T-helper 9 cell (primary cell): ENCODE measurements at regions not wholly inside any gene's neighbourhood (a gene's known extent, or its start where the extent isn't known, plus 50 kb on each side); places are given as distances from the start of the nearest gene placed in this dataset.

Experiments
- DNase-seq: peaks from one replicate; pipeline ENCODE4 v3.0.0-alpha.2; 2020

DNA sequence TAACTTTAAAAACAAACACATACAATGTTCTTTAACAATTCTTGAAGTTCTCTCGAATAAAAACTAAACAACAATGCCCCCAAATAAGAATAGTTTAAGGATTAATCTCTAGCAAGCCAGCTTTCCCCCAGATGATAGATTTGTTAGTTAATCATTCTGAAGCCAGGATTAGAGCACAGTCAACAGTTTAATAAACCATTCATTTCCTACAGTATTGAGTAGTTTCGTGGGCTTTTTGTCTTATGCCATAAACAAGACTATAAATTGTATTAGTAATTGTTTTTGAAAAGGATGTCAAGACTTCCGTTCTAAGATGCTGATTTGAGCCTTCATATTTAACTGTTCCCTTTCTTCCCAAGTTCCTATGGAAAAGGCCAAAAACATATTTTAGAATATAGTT lies 136.6 kb downstream of the PIK3R1 start:
- no peak for DNase-seq

DNA sequence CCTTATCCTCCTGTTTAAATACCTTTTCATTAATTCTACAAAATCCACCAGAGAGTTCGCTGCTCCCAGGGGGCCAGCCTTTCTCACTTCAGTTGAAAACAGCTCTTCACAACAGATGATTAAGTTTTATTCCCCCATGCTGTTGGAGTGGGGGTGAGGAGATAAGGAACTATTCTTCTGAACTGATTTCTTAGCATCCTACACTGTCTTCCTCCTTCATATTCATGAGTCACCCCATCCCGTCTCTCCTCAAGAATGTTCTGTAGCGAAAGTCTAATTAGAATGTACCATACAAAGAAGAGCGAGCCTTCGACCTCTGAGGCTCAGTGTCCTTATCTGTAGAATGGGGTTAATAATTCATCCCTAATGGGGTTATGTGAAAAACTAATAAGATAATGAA lies 138.0 kb downstream of the PIK3R1 start:
- DNase-seq = no peak

DNA sequence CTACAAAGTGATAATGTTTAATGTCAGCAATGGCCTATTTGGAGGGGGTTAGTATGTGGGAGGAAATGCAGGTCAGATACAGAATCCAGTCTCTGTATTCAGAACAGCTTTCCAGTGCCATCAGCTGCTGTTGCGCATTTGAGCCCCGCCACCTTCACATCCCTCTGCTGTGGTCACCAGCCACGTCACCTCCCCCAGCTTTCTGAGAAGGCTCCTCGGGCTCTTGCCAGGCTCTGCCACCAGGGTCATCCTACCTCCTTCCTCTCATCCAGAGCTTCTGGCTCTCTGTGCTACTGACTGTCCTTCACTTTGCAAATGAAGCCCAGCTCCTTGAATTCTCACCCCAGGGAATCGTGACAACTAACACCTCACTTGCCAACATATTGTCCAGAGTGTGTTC lies 138.8 kb downstream of the PIK3R1 start:
- no peak for DNase-seq

DNA sequence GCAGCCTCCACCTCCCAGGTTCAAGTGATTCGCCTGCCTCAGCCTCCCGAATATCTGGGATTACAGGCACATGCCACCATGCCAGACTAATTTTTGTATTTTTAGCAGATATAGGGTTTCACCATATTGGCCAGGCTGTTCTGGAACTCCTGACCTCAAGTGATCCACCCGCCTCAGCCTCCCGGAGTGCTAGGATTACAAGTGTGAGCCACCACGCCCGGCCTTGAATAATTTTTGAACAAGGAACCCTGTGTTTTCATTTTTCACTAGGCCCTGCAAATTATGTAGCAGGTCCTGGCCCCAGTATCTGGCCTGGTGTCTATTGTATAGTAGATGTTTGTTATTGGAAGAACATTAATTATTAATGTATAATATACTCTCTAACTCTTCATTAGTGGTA lies 140.7 kb downstream of the PIK3R1 start:
- DNase-seq = no peak

DNA sequence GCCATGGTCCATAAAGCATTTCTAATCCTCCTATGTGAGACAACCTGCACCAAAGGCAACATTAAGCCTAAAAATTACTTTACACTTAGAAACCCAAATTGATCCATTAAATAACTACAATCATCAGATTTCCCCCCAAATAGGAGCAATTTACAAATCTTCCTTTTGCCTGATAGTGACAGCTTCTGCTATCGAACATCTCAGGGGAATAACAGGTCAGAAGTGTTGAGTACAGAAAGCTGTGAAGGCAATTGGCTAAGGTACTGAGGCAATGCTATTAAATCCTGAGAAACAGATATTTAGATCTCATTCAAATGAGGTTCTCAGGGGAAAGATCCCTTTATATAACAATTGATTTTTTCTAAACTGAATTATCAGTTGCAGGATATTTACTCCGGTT lies 141.1 kb downstream of the PIK3R1 start:
- DNase-seq = no peak

DNA sequence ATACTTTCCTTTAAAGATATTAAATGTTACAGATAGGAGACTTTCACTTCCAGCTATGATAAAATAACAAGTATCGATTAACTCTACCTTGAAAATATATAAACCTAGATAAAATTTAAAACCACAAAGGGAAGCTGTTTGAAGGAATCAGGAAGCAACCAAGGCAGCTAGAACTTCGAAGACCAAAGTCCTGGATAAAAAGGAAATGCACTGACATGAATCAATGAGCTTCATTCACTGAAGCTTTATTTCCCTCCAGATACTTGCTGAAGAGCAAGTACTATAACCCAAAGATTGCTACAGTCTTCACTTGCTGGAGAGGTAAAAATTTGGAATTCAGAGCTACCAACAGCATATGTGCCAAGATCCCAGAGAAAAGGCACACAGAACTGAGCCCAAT lies 144.1 kb downstream of the PIK3R1 start:
- no peak for DNase-seq

DNA sequence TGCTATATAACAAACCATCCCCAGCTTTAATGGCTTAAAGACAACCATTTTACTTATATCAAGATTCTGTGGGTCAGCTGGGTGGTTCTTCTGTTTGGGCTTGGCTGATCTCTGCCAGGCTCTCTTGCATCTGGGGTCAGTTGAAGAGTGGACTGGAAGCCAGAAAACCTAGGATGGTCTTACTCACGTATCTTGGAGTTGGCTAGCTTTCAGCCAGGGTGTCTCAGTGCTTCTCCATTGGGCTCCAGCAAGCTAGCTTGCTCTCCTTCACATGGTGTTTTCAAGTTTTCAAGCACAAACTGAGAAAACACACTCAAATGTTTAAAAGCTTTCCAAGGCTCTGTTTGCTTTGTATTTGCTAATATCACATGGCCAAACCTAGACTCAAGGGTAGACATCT lies 146.8 kb downstream of the PIK3R1 start:
- no peak for DNase-seq

DNA sequence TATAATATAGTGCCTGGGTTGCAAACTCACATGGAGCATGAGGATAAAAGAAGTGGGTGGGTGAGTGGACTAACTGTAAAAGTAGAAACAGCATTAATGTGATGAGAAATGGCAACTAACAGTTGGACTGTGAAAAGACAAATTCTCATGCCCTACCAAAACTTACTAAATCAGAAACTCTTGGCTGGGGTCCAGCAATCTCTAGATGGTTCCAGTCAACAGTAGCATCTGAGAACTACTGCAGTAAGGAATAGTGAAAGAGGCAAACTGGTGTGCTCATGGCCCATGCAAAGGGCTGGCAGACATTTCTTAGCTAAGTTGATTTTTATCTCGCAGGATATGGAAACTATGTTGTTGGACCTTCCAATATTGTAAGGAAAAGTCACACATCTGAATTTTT lies 150.3 kb downstream of the PIK3R1 start:
- no peak for DNase-seq

DNA sequence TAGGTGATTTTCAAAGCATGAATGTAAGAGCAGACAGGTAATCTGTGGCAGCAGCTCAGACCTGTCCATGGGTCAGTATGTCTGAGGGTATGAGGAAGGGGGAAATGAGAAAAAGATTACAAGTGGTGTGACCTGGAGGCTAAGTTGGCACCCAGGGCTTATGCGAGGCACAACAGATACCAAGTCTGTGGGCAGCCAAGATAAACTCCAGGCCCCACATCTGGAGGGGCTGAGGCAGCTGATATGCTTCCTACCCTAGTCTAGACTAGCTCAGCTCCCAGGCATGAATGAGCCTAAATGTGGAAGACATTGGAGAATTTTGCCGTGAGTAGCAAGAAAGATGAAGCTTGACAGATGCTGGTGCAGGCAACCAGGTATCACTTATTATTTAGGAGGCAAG lies 151.7 kb downstream of the PIK3R1 start:
- DNase-seq = no peak

DNA sequence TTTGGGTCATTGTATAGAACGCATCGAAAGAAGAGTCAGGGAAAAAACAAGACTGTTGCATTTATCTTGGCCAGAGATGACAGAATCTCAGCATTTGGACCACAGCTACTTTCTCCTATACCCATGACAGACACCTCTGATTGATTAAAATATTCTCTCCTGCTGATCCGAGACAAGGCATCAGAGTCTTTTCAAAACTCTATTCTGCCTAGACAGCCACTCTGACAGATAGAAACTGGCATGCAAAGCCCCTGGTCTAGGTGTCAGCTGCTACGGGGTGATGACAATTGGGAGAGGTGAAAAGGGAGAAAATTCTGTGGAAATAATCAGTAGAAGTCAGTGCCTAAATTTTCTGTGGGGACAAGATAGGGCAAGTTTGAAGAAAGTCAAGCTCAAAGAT lies 152.2 kb downstream of the PIK3R1 start:
- no peak for DNase-seq

DNA sequence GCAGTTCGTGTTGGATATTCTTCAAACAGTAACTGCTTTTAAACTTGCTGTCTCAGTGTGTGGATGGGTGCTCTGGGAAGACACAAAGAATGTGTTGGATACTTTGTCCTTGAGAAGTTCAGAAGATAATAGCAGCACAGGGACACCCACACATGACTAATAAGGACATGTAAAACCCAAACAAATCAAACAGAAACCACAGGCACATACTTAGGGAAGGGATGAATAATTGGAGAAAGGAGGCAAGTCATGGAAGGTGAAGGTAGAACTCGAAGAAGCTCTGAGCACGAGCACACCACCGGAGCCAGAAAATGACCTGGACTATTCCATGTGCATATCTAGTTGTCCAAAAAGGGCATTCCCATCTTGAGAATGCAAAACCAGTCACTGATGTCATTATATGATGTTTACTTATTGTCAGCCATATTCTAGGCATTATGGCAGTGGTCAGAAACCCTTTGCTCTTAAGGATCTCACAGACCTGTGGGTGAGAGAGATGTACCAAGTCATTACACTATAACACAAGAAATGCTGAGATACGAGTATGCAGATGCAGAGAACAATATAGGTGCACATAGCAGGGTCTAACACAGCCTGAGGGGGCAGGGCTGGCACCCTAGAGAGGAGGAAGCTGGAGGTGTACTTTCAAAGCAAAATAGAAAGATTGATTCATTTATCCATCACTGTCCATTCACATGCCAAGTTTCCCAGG lies 152.9 kb downstream of the PIK3R1 start:
- no peak for DNase-seq

DNA sequence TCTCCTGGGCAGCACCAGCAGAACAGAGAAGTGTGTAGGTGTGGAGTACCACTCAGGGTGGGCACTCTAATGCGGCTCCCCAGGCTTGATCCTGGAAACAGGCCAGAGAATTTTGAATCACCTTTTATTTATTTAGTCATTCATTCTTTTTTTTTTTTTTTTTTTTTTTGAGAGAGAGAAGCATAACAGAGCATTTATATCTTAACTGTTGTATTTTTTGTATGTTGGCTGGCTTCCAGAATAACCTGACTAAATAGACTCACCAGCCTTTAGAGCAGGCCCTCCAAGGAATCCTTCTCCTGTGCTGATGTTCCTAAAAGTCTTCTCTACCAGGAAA lies 153.4 kb downstream of the PIK3R1 start:
- DNase-seq = no peak

DNA sequence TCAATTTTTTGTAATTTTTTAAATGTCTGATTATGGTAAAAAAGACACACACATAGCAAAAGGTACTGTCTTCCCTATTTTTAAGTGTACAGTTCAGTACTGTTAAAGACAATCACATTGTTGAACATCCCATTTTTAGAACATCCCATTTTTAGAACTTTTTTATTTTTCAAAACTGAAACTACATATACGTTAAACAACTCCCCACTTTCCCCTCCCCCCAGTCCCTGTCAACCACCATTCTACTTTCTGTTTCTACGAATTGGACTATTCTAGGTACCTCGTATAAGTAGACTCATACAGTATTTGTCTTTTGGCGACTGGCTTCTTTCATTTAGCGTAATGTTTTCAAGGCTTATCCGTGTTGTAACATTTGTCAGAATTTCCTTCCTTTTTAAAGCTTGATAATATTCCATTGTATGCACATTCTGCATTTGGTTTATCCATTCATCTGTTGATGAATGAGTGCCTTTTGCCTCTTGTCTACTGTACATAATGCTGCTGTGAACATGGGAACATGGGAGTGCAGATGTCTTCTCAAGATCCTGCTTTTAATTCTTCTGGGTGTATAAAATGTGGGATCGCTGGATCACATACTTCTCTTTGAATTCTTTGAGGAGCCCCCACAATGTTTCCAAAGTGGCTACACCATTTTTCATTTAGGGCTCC lies 154.0 kb downstream of the PIK3R1 start:
- peak; percentile 5 for DNase-seq

DNA sequence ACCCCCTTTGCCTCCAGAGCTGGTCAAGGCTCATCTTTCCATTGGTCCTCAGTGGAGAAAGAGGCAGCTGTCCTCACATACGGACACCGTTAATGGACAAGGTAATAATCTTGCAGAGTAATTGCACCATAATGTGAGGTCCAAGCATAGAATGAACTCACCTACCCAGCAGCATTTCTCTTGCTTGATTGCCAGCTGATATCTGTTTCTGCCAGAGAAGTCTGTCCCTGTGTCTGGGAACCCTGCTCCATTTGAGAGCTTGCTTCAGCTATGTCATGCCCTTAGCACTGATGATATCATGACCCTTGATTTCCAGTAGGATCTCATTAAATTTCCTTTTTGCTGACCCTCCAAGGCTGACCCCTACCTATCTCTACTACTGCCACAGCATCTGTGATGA lies 154.6 kb downstream of the PIK3R1 start:
- no peak for DNase-seq

DNA sequence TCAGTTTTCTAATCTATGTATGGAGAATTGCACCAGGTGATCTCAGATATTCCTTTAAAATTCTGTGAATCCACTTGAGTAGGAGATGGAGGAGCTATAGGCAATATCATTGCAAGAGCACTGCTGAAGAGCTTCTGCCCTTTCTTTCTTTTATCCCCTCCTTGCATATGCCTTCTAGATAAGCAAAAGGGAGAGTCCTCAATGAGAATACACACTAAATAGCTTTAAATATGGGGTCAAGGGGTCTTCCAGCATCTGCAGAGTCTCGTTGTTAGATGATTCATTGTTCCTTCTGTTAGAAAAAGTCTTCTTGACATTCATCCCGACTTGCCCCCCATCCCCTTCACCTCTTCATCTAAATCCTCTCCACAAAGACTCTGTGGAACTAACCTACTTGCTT lies 156.1 kb downstream of the PIK3R1 start:
- DNase-seq = no peak

DNA sequence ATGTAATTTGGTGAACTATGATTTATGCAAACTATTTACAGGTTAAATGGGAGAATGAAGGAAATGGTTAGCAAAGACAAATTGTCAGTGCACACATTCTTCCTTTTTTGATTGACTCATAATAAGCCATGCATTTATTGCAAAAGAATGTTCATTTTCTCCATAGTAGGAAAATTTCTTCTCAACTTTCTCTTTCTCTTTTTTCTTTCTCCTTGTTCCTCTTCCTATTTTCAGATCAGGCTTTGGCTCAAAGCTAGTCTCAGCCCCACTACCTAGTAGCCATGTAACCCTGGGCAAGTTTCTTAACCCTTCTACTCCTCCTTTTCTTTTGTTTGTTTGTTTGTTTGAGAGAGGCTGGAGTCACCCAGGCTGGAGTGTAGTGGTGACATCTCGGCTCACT lies 156.6 kb downstream of the PIK3R1 start:
- no peak for DNase-seq

DNA sequence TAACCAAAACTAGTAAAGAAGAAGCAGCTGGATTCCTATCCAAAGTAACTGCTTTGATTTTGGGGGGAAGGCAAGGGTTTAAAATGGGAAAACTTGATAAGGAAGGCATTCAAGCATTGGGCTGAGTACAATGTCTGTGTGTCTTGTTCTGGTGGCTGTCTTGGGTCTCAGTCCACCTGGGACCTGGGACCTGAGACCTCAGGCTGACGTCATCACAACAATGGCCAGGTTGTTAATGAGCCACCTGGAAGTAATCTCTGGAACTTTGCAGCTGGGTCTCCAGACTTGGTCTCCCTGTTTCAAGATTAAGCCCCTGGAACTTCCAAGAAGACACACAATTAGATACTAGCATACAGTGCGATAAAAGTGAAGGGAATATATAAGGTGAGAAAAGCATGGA lies 157.5 kb downstream of the PIK3R1 start:
- DNase-seq = no peak

DNA sequence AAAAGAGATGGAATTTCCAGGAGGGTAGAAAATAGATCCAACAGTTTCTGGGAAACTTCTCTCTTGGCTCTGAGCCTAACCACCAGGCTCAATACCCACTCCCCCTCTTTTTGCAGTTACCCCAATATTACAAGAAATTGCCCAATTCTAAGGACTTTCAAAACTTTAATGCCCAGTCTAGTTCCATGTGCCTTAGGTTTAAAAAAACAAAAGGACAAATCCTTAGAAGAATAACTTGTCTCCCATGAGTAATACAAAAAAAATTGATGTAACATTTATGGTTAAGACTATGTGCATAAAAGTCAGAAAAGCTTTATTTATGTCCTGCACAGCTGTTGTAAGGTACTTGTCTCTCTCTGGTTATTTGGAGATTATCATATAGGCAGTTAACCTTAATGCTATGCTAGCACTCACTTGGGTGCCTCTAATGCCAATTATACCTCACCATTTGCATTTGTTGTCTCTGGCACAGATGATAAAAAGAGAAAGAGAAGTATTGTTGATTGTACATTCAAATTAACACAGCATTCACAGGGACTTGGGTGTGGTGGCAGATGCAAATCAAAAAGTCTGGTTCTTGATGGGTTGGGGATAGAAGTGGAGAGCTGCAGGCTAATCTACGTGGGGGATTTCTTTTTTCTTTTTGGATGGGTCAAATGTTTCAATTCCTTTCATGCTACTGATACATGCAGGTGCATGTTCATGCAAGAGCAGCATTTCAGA lies 159.4 kb downstream of the PIK3R1 start:
- DNase-seq = no peak

DNA sequence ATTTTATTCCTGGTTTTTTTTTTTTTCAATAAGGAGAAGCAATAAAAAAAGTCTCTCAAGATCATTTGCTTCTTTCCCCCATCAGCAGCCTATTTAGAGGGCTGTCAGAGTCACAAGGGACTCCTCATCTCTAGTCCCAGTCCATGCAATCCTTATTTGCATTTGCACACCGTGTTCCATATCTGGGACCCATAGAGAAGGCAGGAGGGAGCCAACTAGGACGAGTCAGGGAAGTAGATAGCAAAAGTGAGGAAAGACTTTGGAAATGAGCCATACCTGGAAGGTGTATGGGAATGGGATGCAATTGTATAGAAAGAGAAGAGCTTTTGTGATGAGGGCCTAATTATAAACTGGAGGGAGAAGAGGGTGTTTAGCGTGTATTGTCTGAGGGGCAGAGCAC lies 160.0 kb downstream of the PIK3R1 start:
- DNase-seq = no peak

DNA sequence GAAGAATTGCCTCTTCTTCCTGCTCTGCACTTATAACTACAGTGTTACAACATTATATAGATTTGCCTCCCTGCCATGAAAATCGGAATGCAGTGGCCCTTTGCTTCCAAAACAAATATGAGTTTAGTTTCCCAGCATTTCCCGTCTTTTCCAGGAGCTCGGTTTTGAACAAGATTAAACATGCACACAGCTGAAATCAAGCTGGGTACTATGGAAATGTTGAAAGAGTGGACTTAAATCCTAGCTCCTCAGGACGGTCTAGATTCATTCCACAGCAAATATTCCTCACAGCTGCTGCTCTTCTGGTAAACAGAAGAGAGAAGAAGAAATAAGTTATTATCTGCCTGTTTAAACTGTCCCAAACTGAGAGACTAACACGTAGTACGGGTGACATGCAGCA lies 161.4 kb downstream of the PIK3R1 start:
- DNase-seq = no peak

DNA sequence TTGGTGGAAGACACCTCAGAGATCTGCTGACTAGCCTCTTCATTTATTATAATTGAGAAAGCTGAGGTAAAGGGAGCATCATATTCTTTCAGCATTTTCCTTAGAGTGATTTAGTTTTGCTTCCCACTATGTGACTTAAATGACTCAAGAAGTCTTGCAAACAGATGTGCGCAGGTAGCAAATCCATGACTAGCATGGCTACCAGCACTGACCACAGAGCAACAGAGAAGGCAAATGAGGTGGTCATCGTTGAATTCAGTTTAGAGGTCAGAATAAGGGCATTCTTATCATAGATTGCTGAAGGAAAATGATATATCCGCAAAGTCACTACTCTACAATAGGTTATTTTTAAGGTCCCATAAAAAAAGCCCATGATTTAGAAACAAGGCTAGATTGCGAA lies 162.2 kb downstream of the PIK3R1 start:
- no peak for DNase-seq

DNA sequence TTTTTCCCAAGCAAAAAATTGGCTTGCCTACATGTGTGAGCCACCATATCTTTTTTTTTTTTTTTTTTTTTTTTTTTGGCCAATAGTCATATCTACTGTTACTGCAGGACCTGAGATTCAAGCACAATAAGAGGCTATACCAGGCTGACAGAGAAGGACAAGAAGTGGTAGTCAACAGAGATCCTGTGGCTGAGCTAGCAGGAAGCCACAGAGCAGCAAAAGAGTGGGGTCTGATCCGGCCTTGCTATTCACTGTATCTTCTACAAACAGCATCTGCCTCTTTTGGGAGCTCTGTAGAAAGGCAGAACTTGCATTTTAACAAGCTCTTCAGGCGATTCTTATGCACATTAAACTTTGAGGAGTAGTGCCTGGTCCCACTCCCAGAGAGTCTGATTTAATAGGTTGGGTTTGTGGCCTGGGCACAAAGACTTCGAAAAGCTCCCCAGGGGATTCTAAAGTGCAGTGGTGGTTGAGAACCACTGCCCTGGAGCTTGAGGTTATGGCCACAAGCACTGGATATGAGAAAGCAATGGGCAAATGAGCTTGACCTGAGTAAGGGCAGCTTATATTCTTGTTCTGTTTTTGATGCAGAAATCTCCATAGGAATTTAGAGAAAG lies 162.8 kb downstream of the PIK3R1 start:
- no peak for DNase-seq

DNA sequence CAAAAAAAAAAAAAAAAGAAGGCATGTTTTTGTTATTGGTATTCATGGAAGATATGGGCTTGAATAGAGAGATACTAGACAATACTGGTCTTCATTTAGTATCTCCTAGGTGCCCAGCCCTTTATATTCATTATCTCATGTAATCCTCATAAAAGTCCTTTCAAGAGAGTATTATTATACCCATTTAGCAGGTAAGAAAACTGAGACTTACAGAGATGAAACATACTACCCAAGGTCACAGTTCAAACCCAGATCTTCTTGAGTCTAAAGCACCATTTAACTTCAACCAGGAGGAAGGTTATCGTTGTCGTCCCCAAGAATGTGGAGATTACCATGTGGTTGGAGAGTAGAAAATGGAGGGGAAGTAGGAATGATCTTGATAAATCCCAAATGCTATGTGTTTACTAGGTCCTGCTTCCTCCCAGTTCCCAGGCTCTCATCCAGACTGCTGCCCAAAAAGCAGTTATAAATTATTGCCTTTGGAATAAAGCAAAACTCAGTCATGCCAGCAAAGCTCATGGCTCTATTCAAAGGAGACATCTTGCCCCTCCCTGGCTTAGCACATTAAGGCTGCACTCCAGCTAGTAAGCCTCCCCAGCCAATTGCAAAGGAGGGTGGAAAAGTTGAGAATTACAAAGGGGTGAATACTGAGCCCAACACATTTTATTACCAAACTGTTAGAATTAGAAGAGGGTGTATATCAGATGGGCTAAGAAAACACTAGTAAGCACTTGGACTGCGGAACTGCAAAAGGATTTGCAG lies 163.9 kb downstream of the PIK3R1 start:
- DNase-seq = no peak
